Activated CD8-positive, alpha-beta T cell treated with anti-CD3 and anti-CD28 coated beads, Interleukin-2, amount 10 ng/mL, durations not matched to agents 7 days and 5 days (primary cell): ENCODE measurements at regions not wholly inside any gene's neighbourhood (a gene's known extent, or its start where the extent isn't known, plus 50 kb on each side); places are given as distances from the start of the nearest gene placed in this dataset.

Experiments used
- ATAC-seq: fragments of 150-1000 bp; cut with Tn5 transposase; one replicate; pipeline ENCODE4 v1.10.0; 2021; ENCODE audit warnings: moderate library complexity
- CTCF ChIA-PET: fragments of 350-600 bp; sonication (Branson Sonifier 250); formaldehyde crosslinking; loops from one replicate; lab custom pipeline; 2021; ENCODE audit warnings: antibody characterized with exemption; lab: Charles Lee
- POLR2A ChIA-PET: fragments of 350-600 bp; sonication (Branson Sonifier 250); formaldehyde crosslinking; loops from one replicate; lab custom pipeline; 2021; ENCODE audit warnings: antibody characterized with exemption; lab: Charles Lee
- DNase-seq: peaks from one replicate; pipeline ENCODE4 v3.0.0-alpha.2; 2020
- H3K27ac Mint-ChIP-seq: one replicate; pipeline ENCODE4 v1.8.0; 2021; ENCODE audit warnings: mild to moderate bottlenecking, mixed read lengths
- H3K27me3 Mint-ChIP-seq: one replicate; pipeline ENCODE4 v1.8.0; 2021; ENCODE audit warnings: low read depth, mixed read lengths
- H3K36me3 Mint-ChIP-seq: one replicate; pipeline ENCODE4 v1.8.0; 2021; ENCODE audit warnings: low read depth, mixed read lengths
- H3K4me1 Mint-ChIP-seq: one replicate; pipeline ENCODE4 v1.8.0; 2021; ENCODE audit warnings: low read depth, mixed read lengths
- H3K4me3 Mint-ChIP-seq: one replicate; pipeline ENCODE4 v1.8.0; 2021; ENCODE audit warnings: mild to moderate bottlenecking, mixed read lengths
- H3K9me3 Mint-ChIP-seq: one replicate; pipeline ENCODE4 v1.8.0; 2022; ENCODE audit warnings: mixed read lengths; ENCODE audit not compliant: insufficient read depth

DNA sequence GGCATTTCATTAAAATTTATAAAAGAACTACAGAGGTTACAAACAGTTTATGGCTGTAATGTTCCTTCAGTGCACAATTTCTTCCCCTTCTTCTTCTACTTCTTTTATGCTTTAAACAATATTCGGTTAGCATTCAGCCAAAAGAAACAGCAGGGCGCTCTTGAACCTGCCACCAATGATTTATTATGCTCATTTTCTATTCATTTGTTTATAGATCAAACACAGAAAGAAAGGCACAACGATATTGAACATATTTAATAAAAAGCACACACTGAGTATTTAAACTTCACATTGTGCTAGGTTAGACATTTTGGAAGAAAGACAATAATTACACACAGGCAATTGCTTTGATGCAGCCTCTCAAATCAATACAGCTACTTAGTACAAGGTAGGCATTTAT, 1025.8 kb upstream of the LRRN3 start:
- no peak for ATAC-seq
- H3K4me1 Mint-ChIP-seq, result no peaks in the 10 kb centered on the region
- H3K36me3 Mint-ChIP-seq, result no peaks in the 10 kb centered on the region
- no peak overlapping the region for H3K27ac Mint-ChIP-seq
- no peaks in the 10 kb centered on the region for H3K27me3 Mint-ChIP-seq
- ChIA-PET CTCF (no interaction called here), POLR2A (no interaction called here)
- DNase-seq, result no peak
- H3K4me3 Mint-ChIP-seq, result no peak overlapping the region
- no peaks in the 10 kb centered on the region for H3K9me3 Mint-ChIP-seq

DNA sequence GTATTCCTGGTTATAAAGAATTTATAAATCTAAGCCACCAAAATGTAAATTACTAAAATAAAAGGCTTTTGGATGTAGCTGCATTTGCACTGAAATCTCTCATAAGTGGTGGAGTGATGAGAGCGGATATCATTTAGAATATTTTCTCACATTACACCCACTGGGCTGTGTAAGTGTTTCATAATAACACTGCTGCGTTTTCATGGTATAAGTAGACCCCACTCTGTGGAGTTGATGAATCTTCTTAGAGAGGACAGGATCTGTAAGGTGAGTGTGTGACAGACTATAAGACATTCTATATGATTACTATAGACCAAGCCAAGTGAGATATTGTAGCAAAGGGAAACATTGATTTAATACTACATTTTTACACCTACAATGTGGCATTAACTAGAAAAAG, 1024.1 kb upstream of the LRRN3 start:
- Mint-ChIP-seq H3K27ac (no peak overlapping the region), H3K36me3 (no peaks in the 10 kb centered on the region), H3K4me3 (no peak overlapping the region), H3K27me3 (no peaks in the 10 kb centered on the region), H3K9me3 (no peaks in the 10 kb centered on the region), H3K4me1 (no peaks in the 10 kb centered on the region)
- ATAC-seq (no peak), DNase-seq (no peak)
- ChIA-PET POLR2A (no interaction called here), CTCF (no interaction called here)

DNA sequence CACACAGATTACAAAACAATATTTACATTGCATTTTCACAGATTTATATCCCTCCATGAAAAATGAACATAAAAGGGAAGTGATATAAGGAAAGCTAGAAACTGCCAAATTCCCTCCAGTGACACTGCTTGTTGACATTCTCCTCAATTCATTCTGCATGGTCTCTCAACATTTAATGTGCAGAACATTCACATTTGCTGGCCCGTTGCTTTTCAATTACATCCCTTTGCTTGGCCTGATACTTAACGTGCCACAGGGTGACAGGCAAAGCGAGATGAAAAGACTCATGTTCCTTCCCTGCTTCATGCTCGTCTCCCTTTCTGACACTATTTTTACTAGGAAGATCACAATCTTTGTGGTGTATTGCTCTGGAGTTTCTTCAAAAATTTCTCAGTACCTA, 1019.7 kb upstream of the LRRN3 start:
- Mint-ChIP-seq H3K27ac (no peak overlapping the region), H3K4me3 (no peak overlapping the region)

DNA sequence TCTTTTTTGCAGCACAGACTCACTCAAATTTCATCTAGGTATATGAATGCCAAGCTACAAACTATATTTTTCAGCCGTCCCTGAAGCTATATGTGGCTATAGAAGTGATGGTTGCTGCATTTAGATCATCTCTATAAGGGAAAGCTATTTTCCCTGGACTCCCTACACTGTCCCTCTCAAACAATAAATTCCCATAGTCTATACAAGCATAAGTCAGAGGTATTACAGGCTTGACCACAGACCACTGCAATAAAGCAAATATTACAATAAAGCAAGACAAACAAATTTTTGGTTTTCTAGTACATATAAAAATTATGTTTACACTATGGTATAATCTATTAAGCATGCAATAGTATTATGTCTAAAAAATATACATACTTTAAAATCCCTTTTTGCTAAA, 1015.5 kb upstream of the LRRN3 start:
- Mint-ChIP-seq H3K27ac (no peak overlapping the region), H3K4me1 (no peaks in the 10 kb centered on the region), H3K27me3 (peaks cover 2% of the 10 kb centered on the region), H3K36me3 (no peaks in the 10 kb centered on the region), H3K4me3 (no peak overlapping the region), H3K9me3 (no peaks in the 10 kb centered on the region)
- CTCF ChIA-PET, result no interaction called here
- ATAC-seq (no peak), DNase-seq (no peak)
- POLR2A ChIA-PET, result no interaction called here

More for the DNA sequence above, 1019.7 kb upstream of the LRRN3 start:
- no peak for DNase-seq
- Mint-ChIP-seq H3K4me1 (no peaks in the 10 kb centered on the region), H3K27me3 (peaks cover 2% of the 10 kb centered on the region), H3K9me3 (no peaks in the 10 kb centered on the region), H3K36me3 (no peaks in the 10 kb centered on the region)
- no peak for ATAC-seq
- CTCF ChIA-PET, result no interaction called here
- POLR2A ChIA-PET, result no interaction called here

DNA sequence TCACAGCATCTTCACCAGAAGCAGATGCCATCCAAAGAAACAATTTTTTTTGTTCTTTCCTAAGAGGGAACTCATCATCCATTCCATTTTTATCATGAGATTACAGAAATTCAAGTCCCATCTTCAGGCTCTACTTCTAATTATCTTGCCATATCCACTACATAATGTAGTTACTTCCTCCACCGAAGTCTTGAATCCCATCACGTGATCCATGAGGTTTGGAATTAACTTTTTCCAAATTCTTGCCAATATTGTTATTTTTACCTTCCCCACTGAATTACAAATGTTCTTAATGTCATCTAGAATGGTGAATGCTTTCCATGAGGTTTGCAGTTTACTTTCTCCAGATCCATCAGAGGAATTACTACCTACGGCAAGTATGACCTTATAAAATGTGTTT, 1014.7 kb upstream of the LRRN3 start:
- ChIA-PET CTCF (no interaction called here), POLR2A (no interaction called here)
- Mint-ChIP-seq H3K4me1 (no peaks in the 10 kb centered on the region), H3K36me3 (no peaks in the 10 kb centered on the region), H3K27me3 (peaks cover 2% of the 10 kb centered on the region), H3K9me3 (no peaks in the 10 kb centered on the region), H3K27ac (no peak overlapping the region), H3K4me3 (no peak overlapping the region)
- ATAC-seq, result no peak
- no peak for DNase-seq

DNA sequence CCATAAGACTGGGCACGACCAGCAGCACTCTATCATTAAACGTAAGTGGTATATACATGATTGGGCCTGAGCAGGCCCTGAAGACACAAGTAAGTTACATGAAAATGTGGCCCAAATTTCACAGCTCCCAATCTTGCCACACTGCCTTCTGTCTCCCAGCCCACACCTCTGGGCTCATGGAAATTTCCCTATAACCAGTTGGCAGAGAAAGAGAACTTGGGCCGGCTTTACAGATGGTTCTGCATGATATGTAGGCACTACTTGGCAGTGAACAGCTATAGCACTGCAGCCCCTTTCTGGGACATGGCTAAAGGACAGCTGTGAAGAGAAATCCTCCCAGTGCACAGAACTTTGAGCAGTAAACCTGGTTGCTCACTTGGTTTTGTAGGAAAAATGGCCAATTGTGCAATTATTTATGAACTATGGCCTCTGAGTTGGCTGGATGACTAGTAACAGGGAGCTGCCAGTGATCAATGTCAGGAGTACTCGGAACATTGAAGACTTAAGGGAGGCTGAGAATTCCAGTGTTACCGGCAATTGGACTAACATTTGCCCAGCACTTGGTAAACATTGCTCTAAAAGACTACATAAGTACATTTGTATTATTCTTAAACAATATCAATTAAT, 1006.6 kb upstream of the LRRN3 start:
- H3K4me3 Mint-ChIP-seq, result no peak overlapping the region
- DNase-seq (no peak), ATAC-seq (no peak)
- POLR2A ChIA-PET, result no interaction called here
- H3K9me3 Mint-ChIP-seq, result no peaks in the 10 kb centered on the region
- no peaks in the 10 kb centered on the region for H3K36me3 Mint-ChIP-seq
- CTCF ChIA-PET, result no interaction called here
- no peaks in the 10 kb centered on the region for H3K4me1 Mint-ChIP-seq
- H3K27ac Mint-ChIP-seq, result no peak overlapping the region
- no peaks in the 10 kb centered on the region for H3K27me3 Mint-ChIP-seq

DNA sequence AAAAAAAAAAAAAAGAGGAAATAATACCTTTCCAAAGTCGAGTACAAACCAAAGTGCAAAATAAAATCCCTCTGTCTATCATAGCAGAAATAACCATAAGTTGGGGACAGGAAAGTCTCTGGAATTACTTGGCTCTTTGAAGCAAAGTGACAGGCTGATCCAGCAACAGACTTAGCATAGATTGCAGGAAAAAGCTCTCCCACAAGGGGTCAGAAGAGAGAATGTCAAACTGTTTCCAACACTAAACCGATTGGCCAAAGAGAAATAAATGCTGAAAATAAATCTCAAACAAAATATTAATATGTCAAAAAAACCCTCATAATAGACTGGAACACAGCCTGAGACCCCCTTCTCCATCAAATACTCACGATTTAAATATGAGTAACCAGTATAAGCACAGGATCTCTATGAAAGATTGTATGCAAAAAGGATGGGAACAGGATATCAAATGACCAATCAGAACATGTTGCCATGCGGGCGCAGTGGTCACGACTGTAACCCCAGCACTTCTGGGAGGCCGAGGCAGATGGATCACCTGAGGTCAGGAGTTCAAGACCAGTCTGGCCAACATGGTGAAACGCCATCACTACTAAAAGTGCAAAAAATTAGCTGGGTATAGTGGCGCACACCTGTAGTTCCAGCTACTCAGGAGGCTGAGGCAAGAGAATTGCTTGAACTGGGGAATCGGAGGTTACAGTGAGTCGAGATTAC, 1000.7 kb upstream of the LRRN3 start:
- no peaks in the 10 kb centered on the region for H3K36me3 Mint-ChIP-seq
- CTCF ChIA-PET, result interaction anchor here (1.4 kb wide), 1 partner anchor 1008 kb away, joined by 3 read pairs; no protein-coding TSS in a partner anchor
- POLR2A ChIA-PET, result no interaction called here
- H3K27ac Mint-ChIP-seq, result no peak overlapping the region
- H3K9me3 Mint-ChIP-seq, result no peaks in the 10 kb centered on the region
- no peak overlapping the region for H3K4me3 Mint-ChIP-seq
- H3K4me1 Mint-ChIP-seq, result no peaks in the 10 kb centered on the region
- no peaks in the 10 kb centered on the region for H3K27me3 Mint-ChIP-seq
- ATAC-seq, result no peak
- DNase-seq, result no peak

DNA sequence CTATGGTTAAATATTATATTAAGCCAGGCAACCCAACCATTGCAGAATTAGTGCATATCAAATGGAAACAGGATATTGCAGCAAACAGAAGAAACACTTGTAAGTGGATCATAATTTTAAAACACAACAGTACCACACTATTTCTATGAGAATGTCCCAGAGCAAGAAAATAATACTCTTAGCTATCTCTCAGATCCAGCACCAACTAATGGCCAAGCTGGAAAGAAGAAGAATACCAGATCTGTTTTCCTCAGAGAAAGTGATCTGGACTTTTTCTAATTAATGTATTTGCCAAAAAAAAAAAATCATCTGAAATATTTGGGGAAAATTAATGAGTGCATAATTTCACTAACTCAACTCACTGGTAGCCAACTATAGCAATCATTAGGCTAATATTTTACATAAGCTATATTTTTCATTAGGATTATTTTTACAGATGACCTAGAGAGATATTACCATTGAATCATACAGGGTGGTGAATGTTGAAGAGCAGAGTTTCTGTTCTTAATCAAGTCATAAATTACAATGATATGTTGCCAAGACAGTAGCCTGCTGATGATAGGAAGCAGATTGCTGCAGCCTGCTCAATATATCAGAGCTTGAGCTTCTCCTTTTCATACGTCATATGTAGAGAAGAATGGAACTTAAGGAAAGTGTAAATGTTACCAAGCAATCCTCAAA, 995.4 kb upstream of the LRRN3 start:
- no peaks in the 10 kb centered on the region for H3K27me3 Mint-ChIP-seq
- H3K4me3 Mint-ChIP-seq, result no peak overlapping the region
- no peaks in the 10 kb centered on the region for H3K36me3 Mint-ChIP-seq
- no peak overlapping the region for H3K27ac Mint-ChIP-seq
- ChIA-PET POLR2A (no interaction called here), CTCF (no interaction called here)
- H3K4me1 Mint-ChIP-seq, result no peaks in the 10 kb centered on the region
- DNase-seq (no peak), ATAC-seq (no peak)
- no peaks in the 10 kb centered on the region for H3K9me3 Mint-ChIP-seq

DNA sequence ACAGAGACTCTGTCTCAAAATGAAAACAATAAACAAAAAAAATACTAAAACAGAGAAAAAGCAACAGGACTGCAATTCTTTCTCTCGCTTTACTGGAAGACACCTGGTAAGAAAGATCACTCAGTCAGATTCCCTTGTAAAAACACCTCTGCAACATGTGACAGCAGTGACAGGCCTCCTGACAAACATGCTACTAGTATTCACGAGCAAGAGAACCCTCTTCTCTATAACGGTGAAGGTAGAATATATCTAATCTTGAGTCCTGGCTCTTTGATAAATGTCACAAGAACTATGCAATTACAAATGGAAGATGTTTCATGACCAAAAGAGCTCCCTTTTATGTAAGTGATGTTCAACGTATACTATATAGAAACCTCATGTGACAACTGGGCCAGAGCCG, 986.7 kb upstream of the LRRN3 start:
- H3K4me3 Mint-ChIP-seq, result no peak overlapping the region
- H3K27me3 Mint-ChIP-seq, result no peaks in the 10 kb centered on the region
- ATAC-seq (no peak), DNase-seq (no peak)
- H3K9me3 Mint-ChIP-seq, result no peaks in the 10 kb centered on the region
- CTCF ChIA-PET, result no interaction called here
- no peak overlapping the region for H3K27ac Mint-ChIP-seq
- POLR2A ChIA-PET, result no interaction called here
- no peaks in the 10 kb centered on the region for H3K4me1 Mint-ChIP-seq
- H3K36me3 Mint-ChIP-seq, result no peaks in the 10 kb centered on the region

DNA sequence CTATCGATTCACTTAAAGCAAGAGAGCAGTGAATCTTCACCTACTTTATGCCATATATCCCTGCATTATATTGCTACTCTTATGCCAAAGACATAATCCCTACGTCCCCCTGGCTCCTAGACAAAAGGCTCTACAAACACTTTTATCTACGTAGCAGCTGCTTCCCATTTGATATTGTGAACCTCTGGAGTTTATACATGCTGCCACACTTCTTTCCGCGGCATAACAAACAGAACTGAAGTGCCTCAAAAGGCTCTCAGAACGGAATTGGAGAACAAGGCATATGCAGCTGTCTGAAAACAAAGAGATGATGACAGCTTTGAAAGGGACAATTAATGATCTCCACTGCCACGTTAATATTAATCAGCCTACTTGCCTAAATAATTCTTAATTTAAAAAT, 985.6 kb upstream of the LRRN3 start:
- Mint-ChIP-seq H3K36me3 (no peaks in the 10 kb centered on the region), H3K27me3 (no peaks in the 10 kb centered on the region), H3K4me3 (no peak overlapping the region), H3K4me1 (no peaks in the 10 kb centered on the region), H3K27ac (no peak overlapping the region), H3K9me3 (no peaks in the 10 kb centered on the region)
- no peak for ATAC-seq
- ChIA-PET CTCF (no interaction called here), POLR2A (no interaction called here)
- no peak for DNase-seq

DNA sequence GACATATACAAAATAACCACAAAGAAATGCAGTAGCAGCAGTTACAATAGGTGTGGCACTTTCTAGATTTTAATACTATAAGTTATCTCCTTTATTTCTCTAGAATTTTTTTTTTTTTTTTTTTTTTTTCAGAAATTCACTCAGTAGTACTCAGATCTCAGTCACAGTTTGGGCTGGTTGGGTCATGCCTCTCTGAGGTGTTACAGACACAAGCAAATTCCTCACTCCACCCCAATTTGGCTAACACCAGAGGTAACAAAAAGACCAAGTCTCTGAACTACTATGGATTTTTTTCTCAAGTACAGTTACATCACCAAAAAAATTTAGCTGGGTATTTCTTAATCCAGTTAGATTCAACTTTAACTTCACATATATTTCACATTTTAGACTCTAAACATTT, 985.1 kb upstream of the LRRN3 start:
- ChIA-PET CTCF (no interaction called here), POLR2A (no interaction called here)
- Mint-ChIP-seq H3K27me3 (no peaks in the 10 kb centered on the region), H3K36me3 (no peaks in the 10 kb centered on the region), H3K27ac (no peak overlapping the region), H3K4me3 (no peak overlapping the region), H3K9me3 (no peaks in the 10 kb centered on the region), H3K4me1 (no peaks in the 10 kb centered on the region)
- no peak for DNase-seq
- no peak for ATAC-seq

DNA sequence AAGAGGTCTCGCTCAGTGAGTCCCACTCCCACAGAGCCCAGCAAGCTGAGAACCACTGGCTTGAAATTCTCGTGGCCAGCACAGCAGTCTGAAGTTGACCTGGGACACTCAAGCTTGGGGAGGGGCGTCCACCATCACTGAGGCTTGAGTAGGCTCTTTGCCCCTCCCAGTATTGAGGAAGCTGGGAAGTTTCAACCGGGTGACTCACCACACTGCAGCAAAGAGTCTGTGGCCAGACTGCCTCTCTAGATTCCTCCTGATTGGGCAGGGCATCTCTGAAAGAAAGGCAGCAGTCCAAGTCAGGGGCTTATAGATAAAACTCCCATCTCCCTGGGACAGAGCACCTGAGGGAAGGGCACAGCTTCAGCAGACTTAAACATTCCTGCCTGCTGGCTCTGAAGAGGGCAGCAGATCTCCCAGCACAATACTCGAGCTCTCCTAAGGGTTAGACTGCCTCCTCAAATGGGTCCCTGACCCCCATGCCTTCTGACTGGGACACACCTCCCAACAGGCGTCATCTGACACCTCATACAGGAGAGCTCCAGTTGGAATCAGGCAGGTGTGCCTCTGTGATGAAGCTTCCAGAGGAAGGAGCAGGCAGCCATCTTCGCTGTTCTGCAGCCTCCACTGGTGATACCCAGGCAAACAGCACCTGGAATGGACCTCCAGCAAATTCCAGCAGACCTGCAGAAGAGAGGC, 970.9 kb upstream of the LRRN3 start:
- POLR2A ChIA-PET, result no interaction called here

More for the DNA sequence above, 970.9 kb upstream of the LRRN3 start:
- CTCF ChIA-PET, result no interaction called here
- H3K27me3 Mint-ChIP-seq, result no peaks in the 10 kb centered on the region
- no peaks in the 10 kb centered on the region for H3K4me1 Mint-ChIP-seq
- H3K9me3 Mint-ChIP-seq, result no peaks in the 10 kb centered on the region
- no peaks in the 10 kb centered on the region for H3K36me3 Mint-ChIP-seq
- DNase-seq (no peak), ATAC-seq (no peak)
- no peak overlapping the region for H3K27ac Mint-ChIP-seq
- H3K4me3 Mint-ChIP-seq, result no peak overlapping the region
